Trophoblast cell (in vitro differentiated cells and primary cell): ENCODE measurements at regions not wholly inside any gene's neighbourhood (a gene's known extent, or its start where the extent isn't known, plus 50 kb on each side); places are given as distances from the start of the nearest gene placed in this dataset.

ENCODE experiments used
- DNase-seq, 2 donors: peaks; one replicate each; pipeline ENCODE4 v3.0.0-alpha.2; 2016
- H2AFZ ChIP-seq: 2 replicates; pipeline ENCODE4 v1.6.1; 2013; ENCODE audit warnings: low read length, moderate library complexity, mild to moderate bottlenecking; ENCODE audit not compliant: insufficient read depth, poor library complexity
- H2AK5ac ChIP-seq: 2 replicates; pipeline ENCODE4 v1.6.1; 2013; ENCODE audit warnings: mild to moderate bottlenecking, low read length
- H2BK120ac ChIP-seq: 2 replicates; pipeline ENCODE4 v1.6.1; 2013; ENCODE audit warnings: low read length, mild to moderate bottlenecking, moderate library complexity; ENCODE audit not compliant: insufficient read depth, poor library complexity
- H2BK12ac ChIP-seq: 2 replicates; pipeline ENCODE4 v1.6.1; 2013; ENCODE audit warnings: mild to moderate bottlenecking, low read length, moderate library complexity
- H2BK5ac ChIP-seq: 2 replicates; pipeline ENCODE4 v1.6.1; 2013; ENCODE audit warnings: low read length, low read depth, moderate library complexity, mild to moderate bottlenecking; ENCODE audit not compliant: poor library complexity
- H3K14ac ChIP-seq: 2 replicates; pipeline ENCODE4 v1.6.1; 2013; ENCODE audit warnings: mild to moderate bottlenecking, low read length
- H3K18ac ChIP-seq: 2 replicates; pipeline ENCODE4 v1.6.1; 2013; ENCODE audit warnings: mild to moderate bottlenecking, low read length
- H3K23ac ChIP-seq: 2 replicates; pipeline ENCODE4 v1.6.1; 2013; ENCODE audit warnings: low read length
- H3K27ac ChIP-seq: 2 replicates; pipeline ENCODE4 v1.5.1; 2013; ENCODE audit warnings: low read depth, mild to moderate bottlenecking, inconsistent platforms, low read length, moderate library complexity
- H3K27me3 ChIP-seq: 2 replicates; pipeline ENCODE4 v1.6.1; 2013; ENCODE audit warnings: inconsistent platforms, mild to moderate bottlenecking, low read length, moderate library complexity; ENCODE audit not compliant: insufficient read depth
- H3K36me3 ChIP-seq, 2 experiments: 1 replicate in 1 of 2; 2 replicates in 1 of 2; pipeline ENCODE4 v1.6.1; 2013; ENCODE audit warnings: low read length in 2 of 2, mild to moderate bottlenecking in 2 of 2, moderate library complexity in 1 of 2; ENCODE audit not compliant: insufficient read depth in 2 of 2, control insufficient read depth in 1 of 2
- H3K4ac ChIP-seq: 2 replicates; pipeline ENCODE4 v1.6.1; 2013; ENCODE audit warnings: low read depth, mild to moderate bottlenecking, low read length, moderate library complexity
- H3K4me1 ChIP-seq, 2 experiments: 1 replicate in 1 of 2; 2 replicates in 1 of 2; pipeline ENCODE4 v1.6.1; 2013; ENCODE audit warnings: low read length in 2 of 2, mild to moderate bottlenecking in 2 of 2, moderate library complexity in 1 of 2; ENCODE audit not compliant: insufficient read depth in 2 of 2, control insufficient read depth in 1 of 2
- H3K4me2 ChIP-seq: 2 replicates; pipeline ENCODE4 v1.6.1; 2013; ENCODE audit warnings: inconsistent platforms, mild to moderate bottlenecking, low read length, moderate library complexity
- H3K4me3 ChIP-seq: 2 replicates; pipeline ENCODE4 v1.5.1; 2013; ENCODE audit warnings: mild to moderate bottlenecking, low read depth, low read length, inconsistent platforms
- H3K79me1 ChIP-seq: one replicate; pipeline ENCODE4 v1.6.1; 2013; ENCODE audit warnings: low read length
- H3K79me2 ChIP-seq: 2 replicates; pipeline ENCODE4 v1.6.1; 2013; ENCODE audit warnings: low read length, mild to moderate bottlenecking; ENCODE audit not compliant: control insufficient read depth, insufficient read depth, poor library complexity
- H3K9ac ChIP-seq: 2 replicates; pipeline ENCODE4 v1.6.1; 2013; ENCODE audit warnings: mild to moderate bottlenecking, low read length
- H3K9me3 ChIP-seq: 2 replicates; pipeline ENCODE4 v1.6.1; 2013; ENCODE audit warnings: low read depth, mild to moderate bottlenecking, control low read depth, inconsistent platforms, low read length; ENCODE audit not compliant: insufficient read depth
- H4K12ac ChIP-seq: 2 replicates; pipeline ENCODE4 v1.6.1; 2013; ENCODE audit warnings: low read depth, mild to moderate bottlenecking, low read length, moderate library complexity
- H4K8ac ChIP-seq: 2 replicates; pipeline ENCODE4 v1.6.1; 2013; ENCODE audit warnings: low read depth, mild to moderate bottlenecking, low read length, moderate library complexity
- H4K91ac ChIP-seq: one replicate; pipeline ENCODE4 v1.6.1; 2013; ENCODE audit warnings: low read depth, mild to moderate bottlenecking, low read length, moderate library complexity
- WGBS: extraction: QIAGEN DNeasy Blood & Tissue Kit; methylation state at CpG from one replicate; pipeline ENCODE4 v1.1.7; 2013; ENCODE audit warnings: missing lambda C conversion rate; ENCODE audit not compliant: insufficient read length, insufficient coverage; ENCODE audit errors: extremely low coverage; 5-methylcytosine and 5-hydroxymethylcytosine counted together

DNA sequence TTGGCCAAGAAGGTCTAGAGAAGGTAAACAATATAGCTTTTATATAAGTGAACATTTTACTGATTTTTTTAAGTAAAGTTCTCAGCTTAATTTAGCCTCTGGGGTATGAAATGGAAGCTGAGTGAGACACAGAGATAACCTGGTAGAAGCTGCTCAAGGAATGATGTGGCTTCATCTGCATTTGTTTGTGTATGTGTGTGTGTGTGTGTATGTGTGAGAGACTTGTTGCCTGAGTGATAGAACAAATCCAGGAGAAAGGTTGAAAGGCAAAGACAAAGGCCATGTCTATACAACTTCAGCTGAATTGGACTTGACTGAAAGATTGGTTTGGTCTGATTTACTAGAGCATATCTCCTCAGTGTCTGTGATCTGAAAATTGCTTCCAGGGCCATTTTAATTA lies 63.6 kb downstream of the PCDH7 start:
- no peak overlapping the region for H3K23ac ChIP-seq
- H2BK5ac ChIP-seq: no peak overlapping the region
- no peaks in the 10 kb centered on the region for H3K9me3 ChIP-seq
- H3K4ac ChIP-seq: no peak overlapping the region
- no peak for DNase-seq
- no peaks in the 10 kb centered on the region for H3K4me1 ChIP-seq
- H3K27ac ChIP-seq: no peak overlapping the region
- H2BK120ac ChIP-seq: no peak overlapping the region
- H2AK5ac ChIP-seq: no peak overlapping the region
- H3K4me2 ChIP-seq: no peak overlapping the region
- H2BK12ac ChIP-seq: no peak overlapping the region
- no peaks in the 10 kb centered on the region for H3K79me1 ChIP-seq
- no peak overlapping the region for H3K14ac ChIP-seq
- no peak overlapping the region for H3K18ac ChIP-seq
- H4K12ac ChIP-seq: no peak overlapping the region
- H4K91ac ChIP-seq: no peak overlapping the region
- no peaks in the 10 kb centered on the region for H3K79me2 ChIP-seq
- no peak overlapping the region for H3K9ac ChIP-seq
- H4K8ac ChIP-seq: no peak overlapping the region
- H3K36me3 ChIP-seq: no peaks in the 10 kb centered on the region
- no peaks in the 10 kb centered on the region for H3K27me3 ChIP-seq
- no peak overlapping the region for H2AFZ ChIP-seq
- H3K4me3 ChIP-seq: no peak overlapping the region

DNA sequence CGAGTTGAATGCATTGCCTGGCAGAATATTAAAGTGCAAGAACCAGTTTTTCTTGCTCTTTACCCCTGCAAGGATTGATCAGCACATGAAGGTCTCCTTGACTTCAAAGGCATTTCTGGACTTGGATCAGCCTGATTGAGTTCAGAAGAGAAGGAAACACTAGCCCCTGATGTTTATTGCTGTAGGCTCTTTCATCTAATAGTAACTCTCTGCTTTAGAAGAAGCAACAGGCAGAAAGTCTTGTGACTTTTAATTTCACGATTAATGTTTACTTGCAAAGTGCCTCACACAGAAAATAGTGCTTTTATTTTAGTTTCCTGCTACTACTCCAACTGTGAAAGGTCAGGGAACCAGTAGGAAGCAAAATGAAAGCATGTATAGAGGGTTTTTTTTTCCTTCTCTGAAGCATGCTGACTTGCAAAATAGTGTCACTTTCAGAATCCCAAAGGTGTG lies 69.1 kb downstream of the PCDH7 start:
- peak overlapping the region; percentile 27 for H3K4me2 ChIP-seq
- no peak overlapping the region for H2BK12ac ChIP-seq
- no peaks in the 10 kb centered on the region for H3K79me2 ChIP-seq
- H3K4me3 ChIP-seq: no peak overlapping the region
- DNase-seq: no peak
- H3K18ac ChIP-seq: no peak overlapping the region
- H2AFZ ChIP-seq: no peak overlapping the region
- H2BK120ac ChIP-seq: no peak overlapping the region
- H3K9me3 ChIP-seq: no peaks in the 10 kb centered on the region
- no peak overlapping the region for H3K14ac ChIP-seq
- no peak overlapping the region for H2BK5ac ChIP-seq
- no peak overlapping the region for H3K4ac ChIP-seq
- H3K9ac ChIP-seq: no peak overlapping the region
- no peak overlapping the region for H4K8ac ChIP-seq
- peaks cover 0 to 3% of the 10 kb centered on the region in 2 experiments for H3K4me1 ChIP-seq
- WGBS: no CpG with 5 or more reads among the region's 2 CpGs
- no peaks in the 10 kb centered on the region for H3K79me1 ChIP-seq
- H3K36me3 ChIP-seq: no peaks in the 10 kb centered on the region
- H3K23ac ChIP-seq: no peak overlapping the region
- no peak overlapping the region for H2AK5ac ChIP-seq
- H4K12ac ChIP-seq: no peak overlapping the region
- no peaks in the 10 kb centered on the region for H3K27me3 ChIP-seq
- H4K91ac ChIP-seq: no peak overlapping the region
- H3K27ac ChIP-seq: peak overlapping the region; percentile 46

DNA sequence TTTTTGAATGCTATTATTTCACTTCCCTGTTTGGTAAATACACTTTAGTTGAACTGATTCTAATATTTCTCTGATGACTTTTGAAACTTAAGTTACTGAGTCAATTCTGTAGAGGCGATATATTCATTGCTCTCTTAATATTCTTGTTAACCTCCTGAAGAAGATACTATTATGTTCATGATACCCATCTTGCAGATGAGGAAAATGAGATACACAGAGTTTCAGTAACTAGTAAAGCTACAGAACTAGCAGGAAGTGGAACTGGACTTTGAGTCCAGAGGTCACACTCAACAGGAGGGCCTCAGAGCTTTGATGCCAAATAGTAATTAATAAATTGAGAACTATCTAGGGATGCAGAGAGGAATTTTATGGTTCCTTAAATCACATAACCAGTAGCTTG lies 70.0 kb downstream of the PCDH7 start:
- no peak overlapping the region for H4K12ac ChIP-seq
- no peak for DNase-seq
- H4K91ac ChIP-seq: no peak overlapping the region
- no peak overlapping the region for H3K18ac ChIP-seq
- H3K4me3 ChIP-seq: no peak overlapping the region
- H2BK5ac ChIP-seq: no peak overlapping the region
- H3K4me1 ChIP-seq: peaks cover 0 to 3% of the 10 kb centered on the region in 2 experiments
- no peak overlapping the region for H2BK12ac ChIP-seq
- H2BK120ac ChIP-seq: no peak overlapping the region
- H3K36me3 ChIP-seq: no peaks in the 10 kb centered on the region
- H2AK5ac ChIP-seq: no peak overlapping the region
- no peak overlapping the region for H3K14ac ChIP-seq
- no peak overlapping the region for H3K27ac ChIP-seq
- no peaks in the 10 kb centered on the region for H3K9me3 ChIP-seq
- no peaks in the 10 kb centered on the region for H3K79me1 ChIP-seq
- H3K27me3 ChIP-seq: no peaks in the 10 kb centered on the region
- no peak overlapping the region for H3K23ac ChIP-seq
- no peak overlapping the region for H2AFZ ChIP-seq
- no peaks in the 10 kb centered on the region for H3K79me2 ChIP-seq
- no CpG with 5 or more reads among the region's 1 CpG for WGBS
- no peak overlapping the region for H3K9ac ChIP-seq
- H4K8ac ChIP-seq: no peak overlapping the region
- H3K4me2 ChIP-seq: no peak overlapping the region
- no peak overlapping the region for H3K4ac ChIP-seq

DNA sequence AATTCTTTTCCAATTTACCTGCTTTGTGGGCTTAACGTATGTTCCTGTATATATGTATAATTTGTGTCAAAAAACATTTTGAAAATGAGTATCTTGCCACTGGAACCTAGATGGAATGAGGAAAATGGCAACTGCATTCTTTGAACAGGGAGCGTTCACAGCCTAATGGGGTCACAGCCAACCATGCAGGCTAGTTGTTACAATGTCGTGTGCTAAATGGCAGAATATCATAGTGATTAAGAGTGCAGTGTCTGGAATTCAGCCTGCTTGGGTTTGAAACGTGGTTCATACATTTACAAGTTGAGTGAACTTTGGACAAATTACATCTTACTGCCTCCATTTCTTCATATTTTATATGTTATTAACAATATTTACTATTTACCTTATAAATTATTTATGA lies 70.8 kb downstream of the PCDH7 start:
- WGBS: no CpG with 5 or more reads among the region's 4 CpGs

More for the DNA sequence above, 70.8 kb downstream of the PCDH7 start:
- no peak overlapping the region for H4K91ac ChIP-seq
- no peak overlapping the region for H2BK5ac ChIP-seq
- H3K9me3 ChIP-seq: no peaks in the 10 kb centered on the region
- no peak overlapping the region for H3K9ac ChIP-seq
- no peak overlapping the region for H2BK12ac ChIP-seq
- H3K36me3 ChIP-seq: no peaks in the 10 kb centered on the region
- no peak overlapping the region for H3K4me2 ChIP-seq
- no peaks in the 10 kb centered on the region for H3K79me1 ChIP-seq
- H3K4me3 ChIP-seq: no peak overlapping the region
- H3K18ac ChIP-seq: no peak overlapping the region
- H3K4me1 ChIP-seq: peaks cover 0 to 3% of the 10 kb centered on the region in 2 experiments
- H2AFZ ChIP-seq: no peak overlapping the region
- no peak overlapping the region for H4K12ac ChIP-seq
- H3K27me3 ChIP-seq: no peaks in the 10 kb centered on the region
- DNase-seq: no peak
- H3K79me2 ChIP-seq: no peaks in the 10 kb centered on the region
- no peak overlapping the region for H4K8ac ChIP-seq
- H3K14ac ChIP-seq: no peak overlapping the region
- no peak overlapping the region for H3K23ac ChIP-seq
- no peak overlapping the region for H3K27ac ChIP-seq
- H2AK5ac ChIP-seq: no peak overlapping the region
- no peak overlapping the region for H2BK120ac ChIP-seq
- no peak overlapping the region for H3K4ac ChIP-seq
